GM21528 (cell line): ENCODE measurements at regions not wholly inside any gene's neighbourhood (a gene's known extent, or its start where the extent isn't known, plus 50 kb on each side); places are given as distances from the start of the nearest gene placed in this dataset.

Experiments
- ATAC-seq: cut with Tn5 transposase; IDR thresholded peaks from one replicate; pipeline ENCODE4 v1.9.1; 2021; ENCODE audit warnings: mild to moderate bottlenecking, moderate library complexity; ENCODE audit not compliant: unreplicated experiment, low FRiP score

DNA sequence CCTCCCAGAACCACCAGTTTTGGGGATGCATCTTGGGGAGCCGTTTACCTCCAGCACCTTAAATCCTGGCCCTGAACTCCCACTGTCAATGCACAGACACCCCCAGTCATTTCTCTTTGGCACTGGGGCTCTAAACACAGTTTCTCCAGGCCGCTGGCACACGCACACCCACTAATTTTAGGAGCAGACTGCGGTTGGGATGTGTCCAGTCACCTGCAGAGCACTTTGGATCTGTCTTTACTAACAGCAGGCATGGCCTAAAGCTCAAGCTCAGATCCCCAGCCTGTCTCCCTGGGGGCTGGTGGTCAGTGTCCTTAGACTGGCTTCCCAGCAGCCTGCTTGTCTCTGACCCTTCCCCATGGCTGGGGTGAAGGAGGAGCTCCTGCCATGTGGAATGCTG, 49.9 kb downstream of the SYNE3 start:
- no peak for ATAC-seq

DNA sequence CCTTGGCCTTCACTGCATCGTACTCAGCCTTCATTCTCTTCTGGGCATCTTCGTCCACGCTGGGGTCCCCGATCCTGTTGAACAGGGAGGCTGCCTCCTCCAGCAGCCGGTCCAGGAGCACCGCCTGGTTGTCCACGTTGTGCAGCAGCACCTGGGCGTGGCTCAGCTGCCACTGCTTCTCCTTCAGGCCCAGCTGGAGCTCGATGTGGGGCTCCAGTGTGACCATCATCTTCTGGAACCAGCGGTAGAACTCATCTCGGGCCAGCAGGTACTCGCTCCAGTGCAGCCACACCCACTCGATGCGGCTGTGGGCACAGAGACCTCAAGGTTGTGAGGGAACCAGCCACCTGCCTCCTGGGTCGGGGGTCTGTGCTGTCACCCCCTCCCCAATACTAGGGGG, 50.5 kb downstream of the SYNE3 start:
- no peak for ATAC-seq

DNA sequence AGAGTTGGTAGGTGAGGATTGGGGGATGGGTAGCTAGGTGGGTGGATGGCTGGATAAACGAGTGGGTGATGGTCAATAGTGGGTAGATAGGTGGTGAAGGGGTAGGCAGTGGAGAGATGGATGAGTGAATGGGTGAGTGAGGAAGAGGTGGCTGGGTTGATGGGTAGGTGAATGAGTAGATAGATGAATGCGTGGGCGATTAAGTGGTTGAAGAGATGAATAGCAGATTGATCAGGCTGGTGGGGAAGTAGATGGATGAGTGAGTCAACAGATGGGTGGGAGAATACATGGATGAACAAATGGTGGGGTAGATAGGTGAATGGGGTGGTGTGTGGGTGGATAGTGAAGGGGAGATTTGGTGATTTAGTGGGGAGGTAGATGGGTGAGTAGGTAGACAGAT, 51.1 kb downstream of the SYNE3 start:
- ATAC-seq = no peak

DNA sequence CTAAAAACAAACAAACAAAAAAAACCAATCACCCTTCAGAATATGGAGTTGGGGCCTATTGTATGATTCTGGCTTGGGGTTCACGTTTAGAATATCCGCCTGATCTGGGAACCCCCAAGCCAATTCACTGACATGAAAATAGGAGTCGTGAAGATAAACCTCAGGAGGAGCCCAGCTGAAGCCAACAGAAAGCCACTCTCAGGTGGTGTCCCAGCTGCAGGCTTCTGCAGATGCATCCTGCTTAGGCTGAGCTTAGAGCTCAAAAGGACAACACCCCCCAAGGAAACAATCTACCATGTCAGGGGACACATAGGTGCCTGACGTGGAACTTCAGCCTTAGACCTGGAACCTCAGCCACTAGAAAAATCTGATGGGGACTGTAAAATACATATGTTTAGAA, 51.9 kb downstream of the SYNE3 start:
- ATAC-seq = no peak

DNA sequence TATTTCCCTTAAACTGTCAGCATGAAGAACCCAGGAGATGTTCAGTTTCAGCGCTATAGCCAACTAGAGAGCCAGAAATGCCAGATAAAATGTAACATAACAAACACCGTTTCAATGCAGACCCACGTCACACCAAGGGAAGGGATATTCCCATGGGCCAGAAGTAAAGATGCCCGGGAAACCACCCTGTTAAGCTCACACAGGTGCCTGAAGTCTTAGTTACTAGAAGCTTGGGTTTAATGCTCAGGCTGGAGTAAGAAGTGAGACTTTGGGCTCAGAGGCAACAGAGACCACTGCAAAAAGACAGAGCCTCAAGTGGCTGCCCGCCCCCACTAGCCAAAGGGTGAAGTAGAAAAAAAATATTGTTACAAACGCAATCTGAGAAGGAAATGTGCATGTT, 52.3 kb downstream of the SYNE3 start:
- no peak for ATAC-seq

DNA sequence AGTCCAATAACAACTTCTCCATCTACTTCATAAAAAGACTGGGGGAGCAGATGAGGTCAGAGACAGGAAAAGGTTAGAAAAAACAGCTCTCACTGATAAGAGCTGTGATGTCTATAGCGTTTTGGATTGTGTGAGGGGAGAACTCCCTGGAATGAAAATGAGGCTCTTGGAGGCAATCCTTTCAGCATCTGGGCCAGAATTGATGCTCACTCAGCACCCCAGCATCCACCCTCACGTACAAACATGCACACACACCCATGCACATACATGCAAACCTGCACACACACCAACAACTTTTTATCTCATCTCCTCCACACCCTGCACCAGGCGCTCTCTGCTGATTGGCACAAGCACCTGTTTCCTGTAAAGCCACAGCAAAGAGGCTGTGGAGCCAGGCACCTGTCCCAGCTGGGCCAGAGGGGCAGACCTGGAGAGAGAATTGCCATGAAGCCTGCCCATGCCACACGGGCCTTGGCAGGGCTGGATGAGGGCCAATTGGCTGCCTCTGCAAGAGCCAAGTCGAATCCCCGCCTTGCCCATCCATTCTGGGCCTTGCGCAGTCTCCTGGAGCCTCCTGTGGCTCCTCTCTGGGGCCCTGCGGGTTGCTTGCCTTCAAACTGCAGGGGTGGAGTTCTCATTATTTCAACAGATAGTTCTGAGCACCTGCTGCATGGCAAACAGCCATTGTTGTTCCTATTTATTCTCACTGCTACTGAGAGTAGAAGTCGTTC, 53.1 kb downstream of the SYNE3 start:
- ATAC-seq = no peak

DNA sequence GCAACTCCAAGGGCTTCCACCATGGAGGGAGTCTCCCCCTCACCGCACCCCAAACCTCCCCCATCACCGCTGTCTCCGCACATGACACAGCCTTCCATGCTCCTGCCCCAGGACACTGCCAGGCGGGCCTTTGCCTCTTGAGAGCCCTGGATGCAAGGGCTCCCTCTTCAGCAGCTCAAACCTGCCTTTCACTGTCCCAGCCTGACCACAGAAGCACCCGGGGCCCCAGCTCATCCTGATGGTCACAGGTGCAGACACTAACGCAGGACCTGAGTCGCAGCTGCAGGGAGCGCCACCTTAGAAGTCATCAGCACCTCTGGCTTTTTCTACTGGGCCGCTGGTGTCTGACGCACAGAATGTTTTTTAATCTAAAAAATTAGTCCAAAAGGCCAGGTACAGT, 54.0 kb downstream of the SYNE3 start:
- ATAC-seq = no peak

DNA sequence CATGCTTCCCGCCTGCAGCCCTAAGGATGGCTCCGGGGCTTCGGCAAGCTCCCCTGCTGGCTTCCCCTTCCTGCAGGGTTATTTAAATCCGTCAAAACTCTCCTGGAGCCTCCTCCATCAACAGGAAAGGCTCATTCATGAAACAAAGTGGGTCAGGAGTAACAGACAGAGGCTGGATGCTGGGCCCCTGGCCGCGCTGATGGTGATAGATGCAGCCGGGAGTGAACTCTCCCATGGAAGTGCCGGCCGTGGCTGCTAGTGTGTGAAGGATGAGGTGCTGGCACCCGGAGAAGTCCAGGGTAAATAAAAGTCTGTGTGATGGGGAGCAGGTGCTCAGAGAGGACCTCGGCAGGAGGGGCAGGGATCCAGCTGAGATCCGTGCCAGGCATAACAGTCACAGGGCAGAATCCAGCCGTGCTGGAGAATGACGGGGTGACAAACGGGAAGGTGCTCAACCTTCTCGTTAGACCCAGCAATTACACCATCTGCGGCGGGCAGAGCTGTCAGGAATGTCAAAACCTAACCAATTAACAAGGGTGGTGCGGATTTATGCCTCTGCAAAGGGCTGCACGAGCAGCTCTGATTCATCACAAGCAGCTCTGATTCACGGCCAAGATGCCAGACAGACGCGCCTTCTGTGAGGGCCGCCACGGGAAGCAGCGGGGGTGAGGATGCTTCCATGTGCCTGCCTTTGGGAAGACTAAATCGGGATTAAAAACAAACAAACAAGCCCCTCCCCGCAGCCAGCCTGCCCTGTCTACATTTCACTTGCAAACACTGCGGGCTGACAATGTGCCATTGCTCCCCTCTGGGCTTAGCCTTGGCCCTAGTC, 55.6 kb downstream of the SYNE3 start:
- no peak for ATAC-seq

DNA sequence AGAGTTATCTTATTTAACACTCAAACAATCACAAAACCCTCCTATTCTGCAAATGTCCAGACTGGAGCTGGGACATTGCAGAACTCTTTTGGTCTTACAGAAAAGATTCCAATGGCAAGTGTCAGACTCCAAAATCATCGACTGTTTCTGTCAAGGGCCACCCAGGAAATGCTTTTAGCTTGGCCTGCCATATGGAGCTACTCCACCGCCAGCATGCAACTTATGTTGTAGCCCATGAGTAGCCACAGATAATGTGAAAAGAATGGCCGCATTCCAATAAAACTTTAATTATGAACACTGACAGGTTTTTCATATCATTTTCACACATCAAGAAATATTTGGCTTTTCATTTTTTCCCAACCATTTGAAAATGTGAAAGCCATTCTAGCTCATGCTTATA, 57.5 kb downstream of the SYNE3 start:
- no peak for ATAC-seq

DNA sequence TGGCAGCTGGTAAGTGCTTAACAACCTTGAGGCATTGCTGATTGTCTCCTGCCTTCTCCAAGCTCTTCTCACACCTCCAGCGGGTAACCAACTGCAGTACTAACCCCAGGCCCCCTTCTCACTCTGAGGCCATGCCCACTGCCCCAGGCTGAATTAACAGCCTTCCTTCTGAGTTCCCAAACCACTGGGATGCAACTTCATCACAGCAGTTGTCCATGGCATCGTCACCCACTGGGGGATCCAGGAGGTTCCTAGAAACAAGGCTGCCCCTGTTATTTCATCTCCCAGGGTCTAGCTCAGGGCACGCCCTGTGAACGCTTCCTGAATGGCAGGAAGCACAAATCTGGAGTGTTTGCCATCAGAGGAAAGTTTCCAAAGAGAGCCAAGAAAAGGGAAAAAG, 58.0 kb downstream of the SYNE3 start:
- no peak for ATAC-seq

DNA sequence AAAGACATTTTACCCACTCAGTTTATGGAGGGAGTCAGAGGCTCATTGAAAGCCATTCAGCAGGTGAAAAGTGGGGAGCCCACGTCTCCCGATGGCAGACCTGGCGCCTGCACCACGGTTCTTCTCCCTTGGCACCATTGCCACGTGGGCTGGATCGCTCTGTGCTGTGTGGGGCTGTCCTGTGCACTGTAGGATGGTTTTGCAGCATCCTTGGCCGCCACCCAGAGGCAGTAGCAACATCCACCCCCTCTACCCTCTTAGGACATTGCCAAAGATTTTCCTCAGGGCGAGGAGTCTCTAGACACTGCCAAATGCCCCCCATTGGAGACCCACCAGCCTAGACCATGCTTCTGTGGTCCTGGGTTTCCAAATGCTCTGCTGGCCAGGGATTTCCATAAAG, 60.2 kb downstream of the SYNE3 start:
- no peak for ATAC-seq

DNA sequence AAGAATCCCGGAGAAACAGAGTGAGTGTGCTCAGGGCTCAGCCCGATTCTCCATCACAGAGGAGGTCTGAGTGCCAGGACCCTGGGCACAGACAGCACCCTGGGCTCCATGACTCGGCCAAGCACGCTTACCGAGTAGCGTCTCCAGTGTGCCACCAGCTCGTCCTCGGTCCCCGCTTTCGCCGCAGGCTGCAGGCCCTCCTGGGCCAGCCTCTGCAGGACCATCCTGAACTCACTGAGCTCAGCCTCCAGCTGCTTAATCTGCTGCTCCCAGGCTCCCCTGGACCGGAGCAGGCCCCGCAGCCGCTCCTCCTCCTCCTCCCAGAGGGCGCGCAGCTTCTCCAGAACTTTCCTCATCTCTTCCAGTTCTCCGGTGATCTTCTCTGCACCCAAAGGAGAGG, 61.2 kb downstream of the SYNE3 start:
- no peak for ATAC-seq

DNA sequence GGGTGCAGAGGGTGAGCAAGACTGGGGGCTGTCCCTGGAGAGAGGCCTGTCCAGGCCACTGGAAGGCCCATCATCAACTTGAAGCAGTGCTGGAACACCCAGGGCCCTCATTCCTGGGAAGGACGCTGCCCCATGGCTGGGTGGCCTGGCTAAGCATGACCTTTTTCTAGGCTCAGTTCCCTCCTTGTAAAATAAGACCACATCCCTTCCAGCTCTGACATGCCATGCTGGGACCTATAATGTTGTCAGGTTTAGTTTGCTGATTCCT, 62.8 kb downstream of the SYNE3 start:
- no peak for ATAC-seq

DNA sequence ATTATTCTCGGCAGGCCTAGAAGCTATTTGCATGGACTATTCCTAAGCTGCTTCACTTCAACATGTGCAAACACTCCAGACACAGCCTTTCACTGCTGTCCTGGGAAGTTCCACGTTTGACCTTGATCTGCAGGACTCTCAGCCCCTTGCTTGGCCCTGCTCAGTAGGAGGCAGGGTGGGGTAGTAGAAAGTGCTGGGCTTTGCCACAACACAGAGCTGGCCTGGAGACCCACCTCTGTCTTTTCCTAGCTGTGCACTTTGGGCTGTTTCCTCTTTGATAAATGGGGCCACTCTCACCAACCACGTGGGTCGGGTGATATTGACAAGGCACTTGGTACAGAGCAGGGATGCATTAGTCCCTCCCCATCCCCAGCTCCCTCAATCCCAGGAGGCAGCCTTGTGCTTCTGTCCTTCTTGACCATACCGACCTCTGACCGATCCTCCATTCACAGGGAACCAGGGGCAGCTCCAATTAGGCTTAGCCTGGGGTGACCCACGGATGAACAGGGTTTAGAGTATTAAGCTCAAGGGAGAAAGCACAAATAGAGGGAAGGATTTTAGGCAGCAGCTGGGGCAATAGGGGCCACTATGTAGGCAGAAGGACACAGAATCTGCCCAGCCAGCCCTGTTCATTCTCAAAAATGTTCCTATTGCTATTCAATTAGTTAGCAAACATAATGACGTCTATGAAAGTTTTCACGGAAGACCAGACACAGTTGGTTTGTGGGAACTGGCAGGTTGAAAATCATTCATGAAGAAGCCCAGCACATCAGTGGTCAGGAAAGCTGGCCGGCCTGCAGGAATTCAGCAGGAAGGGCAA, 63.3 kb downstream of the SYNE3 start:
- ATAC-seq = no peak

DNA sequence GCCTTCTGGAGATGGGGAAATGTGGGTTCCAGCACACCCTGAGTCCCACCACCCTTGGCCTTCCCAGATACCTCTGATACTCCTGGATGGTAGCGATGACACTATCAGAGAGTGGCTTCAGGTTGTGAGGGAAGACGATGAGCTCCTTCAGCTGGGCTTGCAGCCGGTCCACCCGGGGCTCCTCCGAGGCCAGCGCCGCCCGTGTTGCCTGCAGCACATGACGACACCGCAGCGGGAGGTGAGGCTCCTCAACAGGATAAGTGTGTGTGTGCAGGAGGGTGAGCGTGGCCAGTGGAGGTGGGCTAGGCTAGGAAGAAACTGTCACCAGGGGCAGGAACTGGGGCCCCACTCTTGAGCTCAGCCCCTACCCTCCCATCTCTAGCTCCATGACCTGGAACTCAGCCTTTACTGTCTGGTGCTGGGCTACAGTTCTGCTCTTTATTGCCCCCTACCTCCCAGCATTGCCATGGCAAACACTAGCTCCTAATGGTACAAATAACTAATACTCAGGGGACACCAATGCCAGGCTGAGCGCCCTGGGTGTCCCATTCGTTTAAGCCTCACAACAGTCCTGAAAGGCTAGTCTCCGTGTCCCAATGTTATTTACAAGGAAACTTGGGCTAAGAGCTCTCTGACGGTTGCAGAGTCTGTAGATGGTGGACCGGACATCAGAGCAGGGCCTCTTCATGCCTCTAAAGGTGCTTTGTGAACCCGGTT, 64.1 kb downstream of the SYNE3 start:
- no peak for ATAC-seq

DNA sequence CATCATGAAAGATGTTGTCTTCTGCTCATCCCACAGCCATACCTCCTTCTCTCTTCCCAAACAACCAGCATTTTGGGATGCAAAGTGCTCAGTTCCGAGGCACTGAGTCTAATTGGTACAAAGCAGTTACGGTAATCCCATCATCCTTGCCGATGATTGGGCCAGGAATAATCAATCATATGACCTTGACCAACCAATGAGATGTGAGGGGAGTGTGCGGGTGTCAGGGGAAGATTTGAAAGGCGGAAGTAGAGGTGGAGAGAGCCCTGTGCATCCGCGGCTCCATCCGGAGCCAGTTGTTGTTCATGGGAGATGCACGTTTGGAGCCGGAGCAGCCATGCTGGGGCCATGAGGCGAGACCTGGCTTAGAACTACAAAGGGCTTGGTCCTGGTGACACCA, 67.3 kb downstream of the SYNE3 start:
- no peak for ATAC-seq

DNA sequence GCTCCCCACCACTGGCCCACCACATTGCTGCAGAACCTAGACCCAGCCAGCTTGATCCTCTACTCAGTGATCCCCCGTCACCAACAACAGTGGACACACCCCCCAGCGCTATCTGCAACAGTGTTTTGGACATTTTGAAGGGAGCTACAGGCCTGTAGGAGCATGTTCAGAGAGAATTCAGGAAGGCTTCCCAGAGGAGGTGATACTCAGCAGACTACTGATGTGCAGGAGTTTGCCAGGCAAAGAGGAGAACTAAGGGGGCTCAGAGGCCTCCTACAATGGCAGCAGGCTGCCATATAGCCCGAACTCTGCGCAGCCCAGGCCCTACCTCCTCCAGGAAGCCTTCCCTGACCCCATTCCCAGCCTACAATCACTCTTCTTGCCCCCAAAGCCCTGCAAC, 70.0 kb downstream of the SYNE3 start:
- no peak for ATAC-seq

DNA sequence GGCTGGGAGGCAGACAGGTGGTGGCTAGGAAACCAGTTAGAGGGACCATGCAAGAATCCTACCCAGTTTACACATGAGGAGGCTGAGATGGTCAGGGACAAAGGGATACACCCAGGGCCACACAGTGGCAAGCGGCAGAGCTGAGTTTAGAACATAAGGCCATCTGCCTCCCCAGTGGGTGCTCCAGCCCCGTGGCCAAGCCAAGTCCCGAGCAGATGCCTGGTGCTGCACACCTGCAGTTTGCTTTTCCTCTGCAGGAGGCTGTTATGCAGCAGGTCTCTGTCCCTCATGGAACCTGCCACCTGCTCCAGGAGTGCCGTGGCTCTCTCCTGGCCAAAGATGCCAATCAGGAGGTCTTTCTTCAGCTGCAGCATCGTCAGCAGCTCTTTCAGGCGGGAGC, 70.8 kb downstream of the SYNE3 start:
- ATAC-seq = no peak

DNA sequence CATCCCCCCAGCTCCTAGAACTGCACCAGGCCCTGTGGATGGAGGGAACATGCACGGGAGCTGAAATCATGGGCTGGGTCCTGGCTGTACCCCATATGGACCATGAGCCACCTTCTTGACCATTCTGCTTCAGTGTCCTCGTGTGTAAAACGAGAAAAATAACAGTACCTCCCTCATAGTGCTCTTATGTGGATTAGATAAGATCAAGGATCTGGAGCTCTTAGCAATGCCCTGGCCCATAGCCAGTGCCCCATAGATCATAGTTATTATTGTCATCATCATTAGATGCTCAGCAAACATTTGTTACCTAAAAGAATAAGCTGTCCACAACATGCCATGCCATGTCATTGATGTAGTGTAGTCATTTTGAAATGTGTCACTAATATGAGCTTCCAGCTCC, 71.3 kb downstream of the SYNE3 start:
- ATAC-seq = no peak

DNA sequence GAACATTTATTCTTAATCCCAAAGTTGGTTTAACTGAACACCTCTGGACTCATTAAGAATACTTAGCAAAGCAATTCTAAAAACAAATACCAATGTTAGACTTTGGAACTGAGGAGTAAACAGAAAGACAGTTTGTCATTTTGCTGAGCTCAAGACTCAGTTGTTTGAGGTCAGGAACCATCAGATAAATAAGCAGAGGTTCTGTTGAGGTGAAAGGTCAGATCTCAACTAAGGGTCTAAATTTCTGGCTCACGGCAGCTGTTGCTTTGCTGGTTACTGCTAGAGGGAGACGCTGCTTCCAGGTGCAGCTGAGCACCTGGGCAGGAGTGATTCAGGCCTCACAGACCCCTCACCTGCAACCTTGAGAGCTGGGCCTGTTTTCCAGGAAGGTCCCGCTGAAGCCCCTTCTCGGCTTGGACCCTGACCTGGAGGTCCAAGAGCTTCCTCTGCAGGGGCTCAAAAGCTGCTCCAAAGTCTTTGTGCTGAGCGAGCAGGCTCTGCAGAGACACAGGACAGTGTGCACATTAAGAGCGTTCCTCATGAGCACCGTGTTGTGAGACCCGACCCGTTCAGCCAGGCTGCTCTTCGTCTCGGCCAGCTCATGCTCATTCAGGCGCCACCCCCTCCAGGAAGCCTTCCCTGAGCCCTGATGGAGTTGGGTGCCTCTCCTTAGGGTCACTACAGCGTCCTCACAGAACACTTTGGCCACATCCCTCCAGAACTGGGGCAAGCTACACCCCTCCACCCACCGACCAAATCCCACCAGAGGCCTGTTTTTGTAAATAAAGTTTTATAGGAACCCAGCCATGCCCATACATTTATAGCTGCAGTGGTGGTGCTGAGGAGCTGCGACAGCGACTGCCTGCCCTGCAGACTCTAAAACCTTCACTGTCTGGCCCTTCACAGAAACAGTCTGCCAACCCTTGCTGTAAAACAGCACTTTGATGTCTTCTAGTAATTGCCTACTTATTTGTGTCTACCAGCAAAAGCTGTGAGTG, 72.0 kb downstream of the SYNE3 start:
- ATAC-seq = no peak
